Activated CD4-positive, alpha-beta T cell treated with anti-CD3 and anti-CD28 coated beads, Interleukin-2, Interleukin-6, amounts not matched to agents 100 ng/mL and 50 ng/mL, durations not matched to agents 16 hours and 8 hours (primary cell): ENCODE measurements at regions not wholly inside any gene's neighbourhood (a gene's known extent, or its start where the extent isn't known, plus 50 kb on each side); places are given as distances from the start of the nearest gene placed in this dataset.

Source experiments
- DNase-seq: peaks from one replicate; pipeline ENCODE4 v3.0.0-alpha.2; 2020

DNA sequence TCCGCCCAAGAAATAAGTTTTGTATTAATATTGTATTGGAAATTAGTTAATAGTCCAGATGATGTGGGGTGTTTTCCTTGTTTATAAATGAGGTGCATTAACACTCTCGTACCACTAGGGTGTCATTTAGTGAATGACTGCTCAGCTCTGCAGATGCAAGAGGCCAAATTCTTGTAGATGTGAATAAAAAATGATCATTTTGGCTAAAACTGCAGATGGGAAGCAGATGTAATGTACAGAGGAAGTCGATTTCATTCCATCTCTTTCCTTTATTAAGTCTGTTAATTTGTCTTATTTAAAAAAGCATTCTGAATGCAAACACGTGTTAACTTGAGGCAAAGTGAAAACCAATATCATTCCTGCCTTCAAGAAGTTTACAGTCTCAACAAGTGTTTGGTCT, 108.1 kb downstream of the DHX15 start:
- peak; percentile 16 for DNase-seq

- no peak for DNase-seq
Observed at GRCh38 chr4:24475756-24476155, 108.6 kb downstream of the DHX15 start.

DNA sequence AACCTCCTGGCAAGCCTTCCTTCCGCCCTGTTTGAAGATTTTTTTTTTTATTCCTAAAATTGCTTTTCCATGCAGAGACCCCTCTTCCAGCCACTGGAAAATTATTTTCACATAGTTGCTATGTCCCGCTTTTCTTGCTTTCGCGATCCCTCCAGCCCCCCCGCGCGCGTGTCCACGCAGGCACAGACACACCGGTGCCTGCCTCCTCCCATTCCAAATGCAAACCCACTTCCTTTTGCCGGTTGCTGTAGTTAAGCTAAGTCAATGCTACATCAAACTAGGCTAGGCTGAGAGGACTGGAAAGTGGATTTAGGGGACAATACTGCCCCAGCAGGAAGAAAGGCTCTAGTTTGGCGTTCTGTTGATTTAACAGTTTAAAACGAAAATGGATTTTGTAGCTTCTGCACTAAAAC, 111.0 kb downstream of the DHX15 start:
- no peak for DNase-seq

DNA sequence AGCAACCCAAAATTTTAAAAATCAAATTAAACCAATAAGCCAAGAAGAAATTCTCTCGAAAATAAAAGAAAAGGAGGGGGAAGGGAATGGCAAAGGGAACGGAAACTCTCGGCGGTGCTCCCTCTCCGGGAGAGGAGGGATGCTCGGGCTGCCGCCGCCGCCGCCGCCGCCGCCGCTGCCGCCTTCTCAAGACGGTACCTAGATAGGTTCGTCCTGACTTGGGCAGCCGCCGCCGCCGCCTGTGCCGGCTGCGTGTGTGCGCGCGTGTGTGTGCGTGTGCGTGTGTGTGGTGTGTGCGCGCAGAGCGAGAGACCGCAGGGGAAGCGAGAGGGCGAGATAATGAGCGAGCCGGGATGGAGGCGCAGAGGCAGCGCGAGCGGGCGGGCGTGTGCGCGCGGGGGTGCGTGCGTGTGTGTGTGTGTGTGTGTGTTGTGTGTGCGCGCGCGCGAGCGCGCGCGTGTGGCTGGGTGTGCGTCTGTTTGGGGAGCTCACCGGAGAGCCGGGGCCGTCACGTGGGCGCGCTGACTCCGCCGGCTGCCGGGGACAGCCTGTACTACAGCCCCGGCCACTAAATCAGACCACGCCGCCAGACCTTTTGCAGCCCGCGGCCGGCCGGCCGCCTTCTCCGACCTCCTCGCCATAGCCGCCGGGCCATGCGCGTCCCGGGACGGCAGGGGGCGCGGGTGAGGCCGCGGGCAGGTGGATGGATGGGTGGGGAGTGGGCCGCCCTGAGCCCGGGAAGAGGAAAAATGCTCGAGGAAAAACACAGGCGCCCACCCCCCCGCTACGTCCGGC, 111.6 kb downstream of the DHX15 start:
- DNase-seq = peak; percentile 51

DNA sequence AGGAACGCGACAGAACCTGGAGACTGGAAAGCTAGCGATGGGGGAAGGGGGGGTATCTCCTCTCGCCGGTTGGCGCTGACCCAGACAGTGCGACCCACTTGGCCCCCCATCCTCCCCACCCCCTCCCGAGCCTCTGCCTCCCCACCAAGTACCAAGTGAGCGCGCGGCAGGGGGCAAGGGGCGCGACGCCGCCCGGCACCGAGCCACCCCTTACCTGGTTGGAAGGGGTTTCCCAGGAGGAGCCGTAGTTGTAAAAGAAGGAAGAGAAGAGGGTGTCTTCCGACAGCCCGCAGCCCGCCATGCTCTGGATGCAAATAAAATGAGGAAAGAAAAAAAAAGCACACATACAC, 112.2 kb downstream of the DHX15 start:
- DNase-seq = no peak

GRCh38 chr4:24471486-24472160, 112.7 kb downstream of the DHX15 start:
- DNase-seq = no peak

DNA sequence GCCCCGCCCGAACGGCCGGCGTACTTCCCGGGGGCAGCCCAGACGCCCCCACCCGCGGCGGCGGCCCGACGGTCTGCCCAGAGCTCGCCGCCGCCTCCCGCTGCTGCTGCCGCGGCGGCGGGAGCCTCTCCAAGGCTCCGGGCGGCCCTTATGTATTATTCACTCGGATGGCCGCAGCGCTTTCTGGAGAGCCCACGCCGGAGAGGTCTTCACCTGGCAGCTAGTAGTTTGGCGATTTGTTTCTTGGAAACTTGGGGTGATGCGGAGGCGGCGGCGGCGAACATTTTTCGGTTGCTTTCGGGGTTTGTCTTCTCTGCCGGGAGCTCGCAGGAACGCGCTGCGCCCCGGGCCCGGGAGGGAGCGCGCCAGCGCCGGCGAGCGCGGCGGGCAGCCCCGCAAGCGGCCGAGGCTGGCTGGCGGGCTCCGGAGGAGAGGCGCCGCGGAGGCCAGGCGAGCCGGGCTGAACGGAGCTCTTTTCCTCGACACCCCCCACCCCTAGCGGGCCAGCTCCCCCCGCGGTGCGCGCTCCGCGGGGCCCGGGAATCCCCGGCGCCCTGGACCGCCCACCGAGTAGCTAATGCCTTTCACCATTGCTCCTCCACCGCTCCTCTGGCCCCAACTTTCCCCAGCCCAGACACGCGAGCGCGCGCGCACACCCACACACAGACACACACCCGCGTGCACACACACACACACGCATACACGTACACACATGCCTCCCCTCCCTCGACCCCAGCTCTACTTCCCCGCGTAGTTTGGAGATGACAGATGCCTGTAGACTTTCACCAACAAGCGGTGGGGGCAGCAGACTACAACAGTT, 113.5 kb downstream of the DHX15 start:
- peak; percentile 23 for DNase-seq

GRCh38 chr4:24468071-24468470, 116.3 kb downstream of the DHX15 start:
- DNase-seq = no peak

GRCh38 chr4:24464566-24464965, 119.8 kb downstream of the DHX15 start:
- DNase-seq = no peak

DNA sequence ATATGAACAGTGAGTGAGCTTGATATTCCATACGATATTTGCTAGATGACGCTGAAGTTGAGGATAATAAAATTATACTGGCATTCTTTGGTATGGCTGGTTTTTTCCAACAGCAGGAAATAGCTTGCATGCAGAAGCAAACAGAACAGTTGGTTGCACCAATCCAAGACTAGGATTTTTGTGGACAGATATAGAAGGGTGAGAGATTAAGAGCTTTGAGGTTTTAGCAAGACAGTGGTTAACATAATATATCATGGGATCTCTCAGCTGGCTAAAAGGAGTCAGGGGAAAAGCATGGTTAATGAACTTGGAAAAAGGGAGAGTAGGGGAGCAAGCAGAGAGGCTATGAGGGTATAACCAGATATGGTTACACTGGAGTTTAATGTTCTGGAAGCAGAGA, 127.9 kb downstream of the DHX15 start:
- no peak for DNase-seq

GRCh38 chr4:24453951-24454350, 130.4 kb downstream of the DHX15 start:
- no peak for DNase-seq

DNA sequence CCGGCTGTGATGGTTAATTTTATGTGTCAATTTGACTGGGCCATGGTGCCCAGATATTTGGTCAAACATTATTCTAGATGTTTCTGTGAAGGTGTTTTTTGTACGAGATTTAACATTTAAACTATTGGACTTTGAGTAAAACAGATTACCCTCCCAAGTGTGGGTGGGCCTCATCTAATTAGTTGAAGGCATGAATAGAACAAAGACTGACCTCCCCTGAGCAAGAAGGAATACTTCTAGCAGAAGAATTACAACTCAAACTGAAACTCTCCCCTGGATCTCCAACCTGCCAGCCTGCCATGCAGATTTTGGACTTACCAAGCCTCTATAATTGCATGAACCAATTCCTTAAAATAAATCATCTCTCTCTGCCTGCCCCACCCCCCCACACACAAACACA, 132.5 kb downstream of the DHX15 start:
- no peak for DNase-seq

GRCh38 chr4:24443200-24443599, 141.2 kb downstream of the DHX15 start:
- no peak for DNase-seq

GRCh38 chr4:24440765-24441164, 143.6 kb downstream of the DHX15 start:
- DNase-seq = no peak

- no peak for DNase-seq
Observed at GRCh38 chr4:24434241-24434640, 150.1 kb downstream of the DHX15 start.

GRCh38 chr4:24433515-24434214, 150.7 kb downstream of the DHX15 start:
- DNase-seq = no peak

- DNase-seq = no peak
Observed at GRCh38 chr4:24428850-24429249, 155.5 kb downstream of the DHX15 start.

DNA sequence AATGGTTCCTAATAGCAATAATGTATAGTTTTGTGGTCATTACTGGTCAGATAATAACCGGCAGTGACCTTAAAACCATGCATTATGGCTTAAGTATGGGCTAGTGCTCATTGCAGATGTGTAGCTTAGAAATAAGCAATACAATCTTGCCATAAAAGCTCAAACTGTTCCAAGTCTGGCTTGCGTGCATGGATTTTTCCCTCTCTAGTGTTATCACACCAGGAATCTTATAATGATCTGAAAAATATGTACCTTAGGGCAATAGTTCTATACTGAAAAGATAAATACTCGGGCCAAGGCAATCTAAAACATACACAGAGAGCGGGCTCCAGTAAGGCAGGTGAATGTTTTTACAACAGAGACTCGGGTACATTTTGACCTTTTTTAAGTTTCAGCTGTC, 157.8 kb downstream of the DHX15 start:
- no peak for DNase-seq

DNA sequence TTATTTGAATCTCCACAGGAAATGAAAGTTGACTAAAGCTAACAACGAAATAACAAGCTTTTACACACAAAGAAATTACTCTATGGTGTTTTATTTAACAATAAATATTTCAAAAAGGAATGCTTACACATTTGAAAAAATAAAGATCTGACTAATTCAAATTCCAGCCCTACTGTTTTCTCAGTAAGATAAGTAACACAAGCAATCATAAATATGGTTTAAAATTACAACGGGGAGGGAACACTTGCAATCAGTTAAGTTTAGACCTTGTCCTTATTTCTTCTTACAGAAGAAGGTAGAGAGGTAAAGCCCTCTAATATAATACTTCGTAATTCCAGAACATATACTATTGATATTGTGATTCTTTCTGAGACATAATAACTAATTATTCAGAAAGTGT, 158.5 kb downstream of the DHX15 start:
- DNase-seq = no peak

GRCh38 chr4:24423670-24424069, 160.7 kb downstream of the DHX15 start:
- no peak for DNase-seq

- no peak for DNase-seq
Observed at GRCh38 chr4:24422644-24423043, 161.7 kb downstream of the DHX15 start.

- peak; percentile 68 for DNase-seq
Observed at GRCh38 chr4:24419181-24420034, 164.9 kb downstream of the DHX15 start.
